Activated T-cell treated with anti-CD3 and anti-CD28 coated beads, Interleukin-2, amount 50 U/mL, for 1 hour (primary cell): ENCODE measurements at regions not wholly inside any gene's neighbourhood (a gene's known extent, or its start where the extent isn't known, plus 50 kb on each side); places are given as distances from the start of the nearest gene placed in this dataset.

ENCODE experiments used
- DNase-seq: peaks from one replicate; pipeline ENCODE4 v3.0.0-alpha.2; 2020

DNA sequence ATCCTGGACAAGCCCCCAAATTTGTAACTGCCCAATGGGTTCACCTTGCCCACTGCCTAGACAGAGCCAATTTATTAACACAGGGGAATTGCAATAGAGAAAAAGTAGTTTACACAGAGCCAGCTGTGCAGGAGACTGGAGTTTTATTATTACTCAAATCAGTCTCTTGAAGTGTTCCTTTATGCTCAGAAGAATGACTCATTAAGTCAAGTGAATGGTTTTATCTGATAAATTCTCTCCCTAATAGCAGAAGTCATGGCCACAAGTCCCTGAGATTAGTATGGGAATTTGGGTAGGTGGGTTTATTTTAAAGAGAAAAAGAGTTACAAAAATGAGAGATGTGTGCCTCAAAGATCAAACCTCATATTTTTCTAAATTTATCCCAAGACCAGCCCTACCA lies 122.8 kb upstream of the NUDT4 start:
- DNase-seq, result no peak

GRCh38 chr12:93256256-93256969 lies 121.3 kb upstream of the NUDT4 start:
- DNase-seq, result no peak

GRCh38 chr12:93261505-93262094 lies 116.1 kb upstream of the NUDT4 start:
- no peak for DNase-seq

GRCh38 chr12:93272997-93273396 lies 104.7 kb upstream of the NUDT4 start:
- no peak for DNase-seq

DNA sequence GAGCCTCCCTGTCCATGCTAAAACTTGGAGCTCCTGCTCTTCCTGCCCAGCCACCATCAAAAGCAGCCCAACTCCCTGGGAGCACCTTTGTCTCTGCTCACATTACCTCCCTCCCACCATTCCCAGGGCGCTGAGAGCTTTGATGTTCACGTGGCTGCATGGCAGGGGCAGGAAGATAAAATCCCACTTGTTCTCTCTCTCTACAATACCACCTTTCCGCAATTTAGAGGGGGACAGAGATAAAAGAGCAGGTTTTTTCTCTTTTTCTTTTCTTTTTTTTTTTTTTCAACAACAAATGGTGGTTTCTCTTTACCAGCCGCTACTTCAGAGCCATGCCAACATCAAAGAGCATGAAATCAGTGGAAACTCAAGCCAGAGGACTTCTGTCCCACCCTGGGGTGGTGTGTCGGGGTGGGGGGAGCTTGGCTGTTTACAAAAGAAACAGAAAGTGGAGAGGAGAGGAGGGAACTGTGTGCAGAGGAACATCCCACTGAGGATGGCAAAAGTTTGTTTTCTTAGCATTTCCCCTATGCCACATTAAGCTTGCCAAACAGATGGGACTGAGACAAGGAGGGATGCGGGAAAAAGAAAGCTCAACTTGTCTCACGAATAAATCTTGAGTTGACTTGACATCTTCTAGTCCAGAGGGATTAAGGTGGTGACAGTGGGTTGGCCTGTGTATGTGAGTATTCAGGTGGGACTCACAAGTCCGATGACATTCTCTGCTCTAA lies 103.7 kb upstream of the NUDT4 start:
- no peak for DNase-seq

- no peak for DNase-seq
These were observed 102.8 kb upstream of the NUDT4 start for GRCh38 chr12:93274937-93275336.

DNA sequence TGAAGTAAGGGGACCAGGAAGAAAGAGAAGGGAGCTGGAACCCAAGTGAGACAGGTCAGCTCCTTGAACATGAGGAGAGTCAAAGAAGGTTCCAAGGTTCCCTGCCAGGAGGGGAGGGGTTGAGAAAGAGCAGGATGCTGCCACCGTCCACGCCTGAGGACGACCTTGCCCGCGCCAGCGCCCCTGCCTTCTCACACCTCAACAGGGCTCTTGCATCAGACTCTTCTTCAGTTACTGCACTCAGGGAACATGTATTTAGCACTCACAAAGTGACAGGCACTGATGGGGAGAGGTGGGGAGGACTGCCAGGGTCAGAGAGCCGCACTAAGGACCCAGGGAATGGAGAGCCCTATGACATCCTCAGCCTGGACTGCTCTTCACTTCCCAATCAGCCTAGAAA lies 102.1 kb upstream of the NUDT4 start:
- no peak for DNase-seq

- DNase-seq, result no peak
These were observed 97.9 kb upstream of the NUDT4 start for GRCh38 chr12:93279565-93280412.

- DNase-seq, result no peak
These were observed 90.6 kb upstream of the NUDT4 start for GRCh38 chr12:93287149-93287548.

- no peak for DNase-seq
These were observed 89.1 kb upstream of the NUDT4 start for GRCh38 chr12:93288626-93289025.

DNA sequence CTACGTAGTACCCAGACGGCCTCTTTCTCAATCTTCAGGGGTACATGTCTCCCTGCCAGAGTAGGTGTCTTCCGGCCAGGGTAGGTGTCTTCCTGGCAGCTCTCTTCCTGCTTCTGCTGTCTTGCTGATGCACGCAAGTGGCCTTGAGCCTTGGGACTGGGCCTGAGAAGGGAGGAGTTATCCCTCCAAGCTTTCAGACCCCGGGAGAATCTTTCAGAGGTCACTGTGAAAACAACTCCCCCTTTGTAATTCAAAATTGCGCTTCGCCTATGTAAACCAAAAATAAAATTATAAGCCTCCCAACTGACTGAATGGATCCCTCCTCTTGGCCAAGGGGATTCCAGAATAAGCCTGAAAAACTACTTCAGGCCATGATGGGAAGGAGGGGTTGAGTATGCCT lies 87.3 kb upstream of the NUDT4 start:
- no peak for DNase-seq

DNA sequence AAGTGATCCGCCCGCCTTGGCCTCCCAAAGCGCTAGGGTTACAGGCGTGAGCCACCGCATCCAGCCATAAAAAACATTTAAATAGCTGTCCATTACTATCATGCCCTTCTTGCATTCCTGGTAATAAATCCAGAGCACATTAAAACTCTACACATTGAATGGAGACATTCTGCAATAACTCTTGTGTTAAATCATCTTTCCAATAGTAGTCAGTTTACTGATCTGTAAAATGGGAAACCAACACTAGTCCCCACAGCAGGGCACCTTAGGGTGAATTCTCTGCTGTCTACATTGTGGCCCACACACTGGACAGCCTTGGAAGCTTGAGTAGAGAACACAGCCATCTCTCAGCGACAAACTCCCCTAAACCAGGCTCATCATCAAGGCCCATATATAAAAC lies 85.5 kb upstream of the NUDT4 start:
- no peak for DNase-seq

GRCh38 chr12:93292731-93293566 lies 84.8 kb upstream of the NUDT4 start:
- no peak for DNase-seq

DNA sequence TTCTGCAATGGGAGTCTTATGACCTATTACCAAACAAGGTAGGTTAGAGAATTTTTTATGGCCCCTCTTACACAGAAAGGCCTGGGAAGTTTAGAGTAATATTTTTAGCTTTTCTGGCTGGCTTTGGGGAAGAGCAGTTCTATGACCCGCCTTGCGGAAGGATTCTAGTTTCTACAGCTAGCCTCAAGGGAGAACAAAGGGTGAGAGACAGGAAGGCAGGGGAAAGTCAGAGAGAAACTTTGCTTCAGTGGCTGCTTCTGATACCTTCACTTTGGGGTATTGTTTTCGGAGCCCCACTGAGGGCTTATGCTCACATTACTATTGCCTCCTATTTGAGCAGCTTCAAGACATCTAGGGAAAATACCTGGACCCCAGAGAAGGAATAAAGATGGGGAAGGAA lies 80.7 kb upstream of the NUDT4 start:
- no peak for DNase-seq

DNA sequence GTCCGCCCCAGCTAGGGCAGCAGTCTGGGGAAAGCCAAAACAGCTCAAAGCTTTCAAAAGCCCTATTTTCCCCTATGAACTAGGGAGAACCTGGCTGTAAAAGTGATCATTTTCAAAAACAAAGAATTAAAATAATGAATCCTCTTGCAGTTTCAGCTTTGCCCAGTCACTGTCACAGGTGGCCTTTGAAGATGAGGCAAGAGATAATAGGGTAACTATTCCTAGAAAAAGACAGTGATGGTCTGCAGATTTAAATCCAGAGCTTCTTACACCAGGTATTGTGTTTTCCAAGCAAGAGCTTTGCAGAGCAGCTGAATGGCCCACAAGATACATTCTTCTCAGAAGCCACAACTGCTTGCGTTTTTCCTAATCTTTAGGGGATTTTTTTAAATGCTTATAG lies 80.2 kb upstream of the NUDT4 start:
- no peak for DNase-seq

- no peak for DNase-seq
These were observed 78.4 kb upstream of the NUDT4 start for GRCh38 chr12:93299262-93299846.

GRCh38 chr12:93300611-93301021 lies 77.1 kb upstream of the NUDT4 start:
- no peak for DNase-seq

GRCh38 chr12:93302331-93303229 lies 75.1 kb upstream of the NUDT4 start:
- DNase-seq, result no peak

DNA sequence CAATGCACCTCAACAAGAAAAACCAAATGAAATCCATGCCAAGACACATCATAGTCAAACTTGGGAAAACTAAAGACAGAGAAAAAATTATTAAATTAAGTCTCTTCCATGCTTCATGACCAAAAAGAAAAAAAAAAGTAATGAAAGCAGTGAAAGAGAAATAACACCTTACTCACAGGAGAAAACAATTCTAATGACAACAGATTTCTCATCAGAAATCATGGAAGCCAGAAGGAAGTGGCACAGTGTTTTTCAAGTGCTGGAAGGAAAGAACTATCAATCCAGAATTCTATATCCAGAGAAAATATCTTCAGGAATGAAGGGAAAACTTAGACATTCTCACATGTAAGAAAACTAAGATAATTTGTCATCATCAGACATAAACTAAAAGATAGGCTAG lies 71.1 kb upstream of the NUDT4 start:
- DNase-seq, result no peak

- DNase-seq, result no peak
These were observed 69.4 kb upstream of the NUDT4 start for GRCh38 chr12:93308281-93308680.

DNA sequence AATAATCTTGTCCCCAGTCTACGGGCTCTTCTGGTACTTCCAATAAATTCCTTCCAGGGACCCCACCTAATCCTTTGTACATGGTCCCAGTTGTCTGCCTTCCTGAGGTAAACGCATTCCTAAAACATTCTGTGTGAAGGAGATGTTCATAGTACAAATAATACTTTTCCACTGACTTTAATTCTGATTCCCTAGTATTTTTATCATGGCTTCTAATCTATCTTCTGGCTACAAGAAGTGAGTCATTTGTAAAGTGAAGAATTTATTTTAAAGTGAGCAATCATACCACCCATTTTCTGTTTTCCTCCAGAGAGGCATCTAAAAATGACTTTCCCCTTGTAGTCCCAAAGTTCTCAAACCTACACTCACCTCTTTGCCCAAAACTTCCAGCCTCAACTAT lies 65.9 kb upstream of the NUDT4 start:
- no peak for DNase-seq
